ENCODE measurements at regions not wholly inside any gene's neighbourhood (a gene's known extent, or its start where the extent isn't known, plus 50 kb on each side); places are given as distances from the start of the nearest gene placed in this dataset.

GRCh38 chr7:47145186-47145725 lies 436.7 kb downstream of the TNS3 start:
- no peak for DNase-seq

DNA sequence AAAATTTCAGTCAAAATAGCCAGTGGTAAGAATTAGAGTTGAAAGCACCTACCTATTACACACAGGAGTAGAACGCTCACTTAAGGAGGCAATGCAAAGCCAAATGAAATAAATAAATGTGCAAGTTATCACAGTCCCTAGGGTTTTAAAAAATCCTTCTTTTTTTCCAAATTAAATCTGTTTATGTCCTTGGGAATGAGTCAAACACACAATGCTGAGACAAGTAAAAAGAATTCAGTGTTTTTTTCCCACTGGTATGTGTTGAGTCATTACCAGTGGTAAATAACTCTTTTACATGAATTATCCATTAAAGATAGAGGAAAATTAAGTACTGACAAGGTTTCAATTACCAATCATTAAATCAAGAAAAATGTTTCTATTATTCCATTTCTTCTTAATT lies 438.6 kb downstream of the TNS3 start:
- DNase-seq: no peak

GRCh38 chr7:47142867-47143175 lies 439.1 kb downstream of the TNS3 start:
- no peak for DNase-seq

- no peak for DNase-seq
Observed at GRCh38 chr7:47142169-47142866, 439.6 kb downstream of the TNS3 start.

DNA sequence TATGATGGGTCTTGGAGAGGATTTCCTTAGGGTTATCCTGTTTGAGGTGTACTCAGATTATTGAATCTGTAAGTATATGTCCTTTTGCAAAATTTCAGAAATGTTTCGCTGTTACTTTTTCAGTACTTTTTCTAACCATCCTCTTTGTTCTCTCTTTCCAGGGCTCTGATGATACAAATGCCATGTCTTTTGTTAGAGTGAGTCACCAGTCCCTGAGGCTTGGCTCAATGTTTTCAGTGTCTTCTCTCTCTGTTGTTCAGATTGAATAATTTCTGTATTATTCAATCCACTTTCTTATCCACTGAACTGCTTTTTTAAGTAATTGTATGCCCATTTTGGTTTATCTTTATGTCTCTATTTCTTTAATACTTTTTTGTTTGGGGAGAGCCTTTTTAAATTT lies 449.4 kb downstream of the TNS3 start:
- no peak for DNase-seq

- DNase-seq: no peak
Observed at GRCh38 chr7:47128700-47129099, 453.2 kb downstream of the TNS3 start.

- no peak for DNase-seq
Observed at GRCh38 chr7:47125529-47125928, 456.4 kb downstream of the TNS3 start.

- DNase-seq: no peak
Observed at GRCh38 chr7:47119261-47119865, 462.5 kb downstream of the TNS3 start.

DNA sequence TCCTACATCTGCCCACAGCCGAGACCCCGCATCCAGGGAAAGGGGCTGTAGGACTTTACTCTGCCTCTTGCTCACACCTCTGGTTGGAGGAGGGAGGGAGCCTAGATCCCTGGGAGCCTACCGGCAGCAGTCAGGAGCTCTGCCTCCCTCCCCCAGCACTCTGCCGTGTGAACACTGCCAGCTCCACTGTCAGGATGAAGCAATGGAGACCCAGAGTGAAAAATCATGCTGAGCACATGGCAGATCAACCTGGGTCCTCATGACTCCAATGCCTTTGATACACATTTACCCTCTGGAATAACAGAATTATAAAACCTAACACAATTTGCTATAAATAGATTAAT lies 477.7 kb downstream of the TNS3 start:
- no peak for DNase-seq

DNA sequence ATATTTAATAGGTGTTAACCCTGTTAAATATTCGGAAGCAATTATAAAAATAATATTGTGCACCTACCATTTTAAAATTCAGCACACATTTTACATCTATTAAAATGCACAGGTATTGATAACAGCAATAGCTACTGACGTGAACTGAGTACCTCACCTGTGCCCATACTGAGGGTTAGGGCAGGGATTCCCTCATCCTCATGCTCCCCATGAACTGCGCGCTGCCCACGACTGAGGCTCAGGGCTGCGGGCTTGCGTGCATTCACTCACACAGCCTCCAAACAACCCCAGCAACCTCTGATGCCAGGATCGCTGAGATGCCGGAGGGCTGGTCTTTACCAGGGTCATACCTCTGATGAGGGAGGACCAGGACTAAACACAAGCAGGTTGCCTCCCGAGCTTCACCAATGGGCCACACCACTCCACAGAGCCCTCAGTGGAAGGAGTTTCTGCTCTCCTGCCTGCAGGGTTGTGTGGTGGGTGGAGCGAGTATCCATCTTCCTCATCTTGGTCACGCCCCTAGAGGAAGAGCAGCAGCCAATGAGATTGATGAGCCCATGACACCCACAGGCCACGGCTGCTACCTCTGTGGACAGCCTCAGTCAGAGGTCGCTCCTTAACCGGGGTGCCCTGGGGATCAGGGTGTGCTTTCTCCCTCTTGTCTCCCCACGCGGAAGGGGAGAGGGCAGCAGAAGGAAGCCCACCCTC lies 478.3 kb downstream of the TNS3 start:
- no peak for DNase-seq

- DNase-seq: no peak
Observed at GRCh38 chr7:47102331-47102841, 479.5 kb downstream of the TNS3 start.

- DNase-seq: no peak
Observed at GRCh38 chr7:47100817-47101435, 481.0 kb downstream of the TNS3 start.

- no peak for DNase-seq
Observed at GRCh38 chr7:47100148-47100816, 481.6 kb downstream of the TNS3 start.

DNA sequence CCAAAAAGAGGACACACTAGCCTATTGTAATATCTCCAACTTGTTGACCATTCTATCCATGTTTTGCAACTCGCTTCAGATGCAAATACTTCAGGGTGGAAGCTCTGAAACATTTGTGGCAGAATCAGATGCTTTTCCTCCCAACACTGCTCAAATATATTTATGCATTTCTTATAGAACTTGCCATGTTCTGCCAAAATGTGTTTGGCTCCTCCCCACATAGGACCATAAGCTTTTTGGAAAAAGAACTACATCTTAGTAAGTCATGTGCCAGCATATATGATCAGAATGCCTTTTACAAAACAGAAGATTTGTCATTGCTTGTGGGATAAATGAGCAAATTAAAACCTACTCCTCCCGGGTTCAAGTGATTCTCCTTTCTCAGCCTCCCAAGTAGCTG lies 484.5 kb downstream of the TNS3 start:
- no peak for DNase-seq

GRCh38 chr7:47095946-47096345 lies 486.0 kb downstream of the TNS3 start:
- DNase-seq: no peak

DNA sequence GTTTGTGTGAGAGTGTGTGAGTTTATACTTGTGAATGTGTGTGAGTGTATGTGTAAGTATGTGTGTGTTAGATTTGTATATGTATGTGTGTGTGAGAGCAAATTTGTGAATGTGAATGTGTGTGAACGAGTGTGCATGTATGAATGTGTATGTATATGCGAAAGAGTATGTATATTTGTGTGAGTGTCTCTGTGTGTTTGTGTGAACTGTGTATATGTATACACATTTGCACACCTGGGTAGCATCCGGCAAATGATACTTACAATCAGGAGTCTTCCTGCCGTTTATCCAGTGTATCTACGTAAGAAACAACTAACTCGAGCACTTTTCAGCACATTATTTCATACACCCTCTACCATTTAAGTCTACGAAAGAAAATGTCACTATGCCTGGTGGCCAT lies 487.4 kb downstream of the TNS3 start:
- DNase-seq: no peak

DNA sequence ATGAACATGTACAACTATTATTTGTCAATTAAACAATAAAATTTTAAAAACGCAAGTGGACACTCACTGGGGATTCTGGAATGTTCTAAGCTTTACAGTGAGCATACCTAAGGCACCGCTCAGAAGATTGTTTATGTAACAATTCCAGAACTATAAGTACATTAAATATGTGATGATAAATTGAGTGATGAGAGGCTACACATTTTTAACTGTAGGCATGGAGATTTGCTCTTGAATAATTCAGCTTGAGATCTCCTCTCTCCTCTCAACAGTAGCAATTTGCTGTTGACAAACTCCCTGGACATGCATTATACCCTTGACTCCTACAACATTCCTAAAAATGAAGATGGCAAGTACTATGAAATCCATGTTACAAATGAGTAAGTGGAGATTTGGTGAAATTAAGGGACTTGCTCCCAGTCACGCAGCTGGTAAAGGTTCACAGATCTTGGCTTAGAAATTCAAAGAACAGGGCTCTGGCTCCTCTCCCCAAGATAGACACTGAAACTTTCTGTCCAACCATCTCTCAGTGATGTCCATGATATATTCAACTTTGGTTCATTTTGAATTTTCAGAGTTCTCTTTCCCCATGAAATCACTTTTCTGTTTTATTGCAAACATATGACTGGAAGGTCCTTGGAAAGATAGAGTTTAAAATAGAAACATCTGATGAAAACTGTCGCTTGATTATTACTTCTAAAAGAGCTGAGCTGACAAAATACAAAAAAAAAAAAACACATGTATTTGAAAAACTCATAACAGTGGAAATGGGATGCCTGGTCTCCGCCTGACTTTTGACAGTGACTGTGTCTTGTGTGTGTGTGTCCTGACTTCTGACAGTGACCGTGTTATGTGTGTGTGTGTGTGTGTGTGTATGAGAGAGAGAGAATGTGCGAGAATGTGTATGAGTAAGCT lies 488.3 kb downstream of the TNS3 start:
- DNase-seq: no peak

GRCh38 chr7:47092336-47092735 lies 489.6 kb downstream of the TNS3 start:
- DNase-seq: no peak

GRCh38 chr7:47091141-47091540 lies 490.8 kb downstream of the TNS3 start:
- no peak for DNase-seq

DNA sequence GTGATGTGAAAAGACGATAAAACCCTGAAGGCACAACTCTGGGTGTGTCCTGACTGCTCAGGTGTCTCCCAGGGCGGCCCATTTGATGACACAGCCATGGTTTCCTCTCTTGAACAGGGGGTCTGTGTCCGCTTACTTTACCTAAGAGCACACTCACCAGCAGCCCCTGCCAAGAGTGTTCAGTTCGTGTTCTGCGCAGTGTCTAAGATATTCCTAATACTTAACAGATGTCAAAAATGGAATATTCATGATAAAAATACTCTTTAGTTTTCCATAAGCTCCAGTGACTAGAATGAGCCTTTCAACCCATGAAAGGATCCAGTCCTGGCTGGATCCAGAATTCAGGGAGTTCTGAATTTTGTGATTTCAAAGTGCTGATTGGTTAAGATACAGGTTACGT lies 492.4 kb downstream of the TNS3 start:
- DNase-seq: no peak

GRCh38 chr7:47089068-47089417 lies 492.9 kb downstream of the TNS3 start:
- DNase-seq: no peak

Measured in DMS79 (cell line).